VCaP (cell line): ENCODE measurements at regions not wholly inside any gene's neighbourhood (a gene's known extent, or its start where the extent isn't known, plus 50 kb on each side); places are given as distances from the start of the nearest gene placed in this dataset.

Source experiments
- H3K27ac ChIP-seq: fragments of 450-650 bp; 2 replicates; pipeline ENCODE4 v1.5.1; 2017
- CTCF ChIP-seq: fragments of 450-650 bp; conservative IDR thresholded peaks from 2 replicates; pipeline ENCODE4 v1.5.1; 2017; ENCODE audit warnings: mild to moderate bottlenecking, moderate library complexity

GRCh38 chr5:158283397-158283796 is 424.5 kb upstream of the CLINT1 start:
- H3K27ac ChIP-seq = no peak overlapping the region

GRCh38 chr5:158278216-158278925 is 419.4 kb upstream of the CLINT1 start:
- no peak for TF ChIP-seq CTCF
- H3K27ac ChIP-seq = no peak overlapping the region

More at GRCh38 chr5:158283397-158283796, 424.5 kb upstream of the CLINT1 start:
- TF ChIP-seq CTCF = no peak

- TF ChIP-seq CTCF = no peak
- H3K27ac ChIP-seq = no peak overlapping the region
Observed at GRCh38 chr5:158277276-158277675, 418.3 kb upstream of the CLINT1 start.

GRCh38 chr5:158276692-158277091 is 417.7 kb upstream of the CLINT1 start:
- no peak overlapping the region for H3K27ac ChIP-seq
- no peak for TF ChIP-seq CTCF

- H3K27ac ChIP-seq = no peak overlapping the region
- no peak for TF ChIP-seq CTCF
Observed at GRCh38 chr5:158275511-158275910, 416.6 kb upstream of the CLINT1 start.

GRCh38 chr5:158273035-158273434 is 414.1 kb upstream of the CLINT1 start:
- no peak for TF ChIP-seq CTCF
- no peak overlapping the region for H3K27ac ChIP-seq

- H3K27ac ChIP-seq = no peak overlapping the region
- TF ChIP-seq CTCF = no peak
Observed at GRCh38 chr5:158272409-158272808, 413.5 kb upstream of the CLINT1 start.
